Parathyroid adenoma (tissue), 2 donors: ENCODE measurements at regions not wholly inside any gene's neighbourhood (a gene's known extent, or its start where the extent isn't known, plus 50 kb on each side); places are given as distances from the start of the nearest gene placed in this dataset.

ENCODE experiments used
- H2AFZ ChIP-seq: fragments of 300-600 bp; sonication (generic); one replicate; pipeline ENCODE4 v1.7.0; 2017; ENCODE audit warnings: antibody characterized with exemption, mild to moderate bottlenecking
- H3K27ac ChIP-seq: fragments of 300-600 bp; sonication (generic); one replicate; pipeline ENCODE4 v1.7.0; 2017
- H3K27me3 ChIP-seq: fragments of 300-600 bp; sonication (generic); one replicate; pipeline ENCODE4 v1.7.0; 2017; ENCODE audit warnings: low read length; ENCODE audit not compliant: control insufficient read depth, insufficient read depth
- H3K36me3 ChIP-seq: fragments of 300-600 bp; sonication (generic); one replicate; pipeline ENCODE4 v1.7.0; 2017; ENCODE audit warnings: low read length; ENCODE audit not compliant: control insufficient read depth, insufficient read depth
- H3K4me1 ChIP-seq: fragments of 300-600 bp; sonication (generic); one replicate; pipeline ENCODE4 v1.7.0; 2017; ENCODE audit warnings: control low read depth
- H3K4me2 ChIP-seq: fragments of 300-600 bp; sonication (generic); one replicate; pipeline ENCODE4 v1.7.0; 2017; ENCODE audit warnings: low read length
- H3K4me3 ChIP-seq: fragments of 300-600 bp; sonication (generic); one replicate; pipeline ENCODE4 v1.7.0; 2017; ENCODE audit warnings: low read depth, low read length
- H3K79me2 ChIP-seq: fragments of 300-600 bp; sonication (generic); one replicate; pipeline ENCODE4 v1.7.0; 2017; ENCODE audit warnings: control low read depth
- H3K9ac ChIP-seq: fragments of 300-600 bp; sonication (generic); one replicate; pipeline ENCODE4 v1.7.0; 2017; ENCODE audit warnings: mild to moderate bottlenecking
- H3K9me3 ChIP-seq: fragments of 300-600 bp; sonication (generic); one replicate; pipeline ENCODE4 v1.7.0; 2017; ENCODE audit warnings: low read length; ENCODE audit not compliant: control insufficient read depth
- TF ChIP-seq, protein P1 (sequence below): fragments of 300-600 bp; sonication (generic); IDR thresholded peaks from one replicate; pipeline ENCODE4 v1.7.0; 2017; ENCODE audit warnings: antibody characterized with exemption, mild to moderate bottlenecking
- donor health status: primary hyperparathyroidism.

DNA sequence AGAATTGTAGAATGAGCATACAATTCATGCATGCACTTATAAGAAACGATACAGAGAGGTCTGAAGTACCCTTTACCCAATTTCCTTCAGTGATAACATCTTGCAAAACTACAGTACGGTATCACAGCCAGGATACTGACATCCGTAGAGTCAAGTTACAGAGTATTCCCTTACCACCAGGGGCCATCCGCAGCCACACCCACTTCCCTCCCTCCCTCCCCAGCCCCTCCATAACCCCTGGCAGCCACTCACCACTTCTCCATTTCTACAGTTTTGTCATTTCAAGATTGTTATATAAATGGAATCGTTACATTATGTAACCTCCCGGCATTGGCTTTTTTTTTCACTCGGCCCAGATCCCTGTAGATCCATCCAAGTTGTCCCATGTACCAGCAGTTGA, 113.6 kb upstream of the RET start:
- Histone ChIP-seq H3K27me3 (no peaks in the 10 kb centered on the region), H2AFZ (no peak overlapping the region), H3K4me1 (no peaks in the 10 kb centered on the region), H3K4me2 (no peak overlapping the region), H3K79me2 (no peaks in the 10 kb centered on the region), H3K27ac (no peak overlapping the region), H3K9me3 (no peaks in the 10 kb centered on the region), H3K4me3 (no peak overlapping the region), H3K36me3 (no peaks in the 10 kb centered on the region), H3K9ac (no peak overlapping the region)
- TF ChIP-seq, protein P1, sequence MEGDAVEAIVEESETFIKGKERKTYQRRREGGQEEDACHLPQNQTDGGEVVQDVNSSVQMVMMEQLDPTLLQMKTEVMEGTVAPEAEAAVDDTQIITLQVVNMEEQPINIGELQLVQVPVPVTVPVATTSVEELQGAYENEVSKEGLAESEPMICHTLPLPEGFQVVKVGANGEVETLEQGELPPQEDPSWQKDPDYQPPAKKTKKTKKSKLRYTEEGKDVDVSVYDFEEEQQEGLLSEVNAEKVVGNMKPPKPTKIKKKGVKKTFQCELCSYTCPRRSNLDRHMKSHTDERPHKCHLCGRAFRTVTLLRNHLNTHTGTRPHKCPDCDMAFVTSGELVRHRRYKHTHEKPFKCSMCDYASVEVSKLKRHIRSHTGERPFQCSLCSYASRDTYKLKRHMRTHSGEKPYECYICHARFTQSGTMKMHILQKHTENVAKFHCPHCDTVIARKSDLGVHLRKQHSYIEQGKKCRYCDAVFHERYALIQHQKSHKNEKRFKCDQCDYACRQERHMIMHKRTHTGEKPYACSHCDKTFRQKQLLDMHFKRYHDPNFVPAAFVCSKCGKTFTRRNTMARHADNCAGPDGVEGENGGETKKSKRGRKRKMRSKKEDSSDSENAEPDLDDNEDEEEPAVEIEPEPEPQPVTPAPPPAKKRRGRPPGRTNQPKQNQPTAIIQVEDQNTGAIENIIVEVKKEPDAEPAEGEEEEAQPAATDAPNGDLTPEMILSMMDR: no peak

DNA sequence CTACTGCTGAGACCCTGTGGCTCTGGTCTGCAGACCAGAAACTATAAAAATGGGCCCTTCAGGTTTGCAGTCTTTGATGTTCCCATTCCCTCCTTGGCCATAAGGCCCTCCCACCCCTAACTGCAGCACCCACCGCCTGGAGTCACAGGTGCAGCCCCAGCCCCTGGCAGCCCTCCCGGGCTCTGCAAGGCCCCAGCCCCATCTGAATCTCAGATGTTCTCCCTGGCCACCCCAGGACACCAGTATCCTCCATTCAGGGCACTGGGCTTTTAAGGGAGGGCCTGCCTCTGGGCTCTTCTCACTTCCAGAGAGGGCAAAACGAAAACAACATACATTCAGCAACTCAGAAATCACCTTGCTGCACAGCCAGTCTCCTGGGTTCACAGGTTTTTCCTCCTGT, 107.7 kb upstream of the RET start:
- Histone ChIP-seq H3K27me3 (no peaks in the 10 kb centered on the region), H3K4me2 (no peak overlapping the region), H3K4me1 (no peaks in the 10 kb centered on the region), H3K36me3 (no peaks in the 10 kb centered on the region), H3K9ac (no peak overlapping the region), H3K79me2 (no peaks in the 10 kb centered on the region), H3K4me3 (no peak overlapping the region), H3K9me3 (no peaks in the 10 kb centered on the region), H3K27ac (no peak overlapping the region), H2AFZ (no peak overlapping the region)
- TF ChIP-seq, protein P1: no peak

DNA sequence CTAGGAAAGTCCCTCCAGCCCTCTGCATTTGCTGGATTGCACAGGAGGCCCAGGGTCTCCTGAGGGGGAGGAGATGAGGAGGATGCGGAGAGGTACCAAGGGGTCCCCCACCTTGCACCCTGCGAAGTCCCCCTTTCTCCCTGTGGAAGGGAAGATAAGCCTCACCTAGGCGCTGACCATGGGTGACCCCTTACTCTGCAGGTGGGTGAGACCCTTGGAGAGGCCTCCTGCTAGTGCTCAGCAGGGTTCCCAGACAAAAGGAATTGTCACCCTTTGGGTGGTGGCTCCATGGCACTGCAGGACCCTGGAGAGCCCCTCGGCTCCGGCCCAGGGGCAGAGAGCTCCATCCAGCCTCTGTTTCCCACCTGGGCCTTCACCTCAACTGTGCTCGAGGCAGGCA, 107.0 kb upstream of the RET start:
- Histone ChIP-seq H3K79me2 (no peaks in the 10 kb centered on the region), H3K4me3 (no peak overlapping the region), H3K9ac (no peak overlapping the region), H3K27ac (no peak overlapping the region), H3K9me3 (no peaks in the 10 kb centered on the region), H3K4me2 (no peak overlapping the region), H3K27me3 (no peaks in the 10 kb centered on the region), H3K4me1 (no peaks in the 10 kb centered on the region), H3K36me3 (no peaks in the 10 kb centered on the region), H2AFZ (no peak overlapping the region)
- TF ChIP-seq, protein P1: no peak

DNA sequence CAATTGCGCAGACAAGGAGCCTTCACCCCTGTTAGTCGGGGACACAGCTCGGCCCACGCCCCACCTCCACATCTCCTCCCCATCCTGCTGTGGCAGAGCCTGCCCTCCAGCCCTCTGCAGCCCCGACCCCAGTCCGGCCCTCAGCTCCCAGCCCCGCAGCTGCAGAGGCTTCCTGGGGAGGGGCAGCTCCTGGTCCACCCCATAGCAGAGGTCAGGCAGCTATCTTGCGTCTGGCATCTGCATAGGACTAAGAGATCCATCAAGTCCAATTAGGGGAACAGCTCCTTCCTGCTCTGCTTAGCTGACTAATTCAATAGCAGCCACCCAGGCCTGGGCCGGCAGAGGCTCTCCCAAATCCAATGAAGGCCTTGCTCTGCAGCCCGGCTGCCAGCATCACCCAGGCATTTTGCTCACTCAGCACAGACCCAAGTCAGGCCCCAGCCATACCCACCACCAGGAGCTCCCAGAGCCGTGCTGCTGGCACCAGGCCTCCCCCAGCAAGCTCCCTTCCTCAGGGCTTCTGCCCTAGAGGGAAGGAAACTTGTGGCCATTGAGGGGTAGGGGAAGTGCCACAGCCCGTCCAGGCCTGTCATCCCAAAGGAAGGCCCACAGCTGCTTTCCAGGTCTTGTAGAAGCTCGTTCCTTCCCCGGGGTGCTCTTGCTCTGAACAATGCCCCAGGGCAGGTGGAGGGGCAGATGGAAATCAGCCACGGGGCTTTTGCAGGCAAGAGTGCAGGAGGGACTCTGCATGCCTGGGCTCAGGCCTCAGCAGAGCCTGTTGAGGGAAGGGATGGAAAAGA, 106.2 kb upstream of the RET start:
- H3K4me3 ChIP-seq: no peak overlapping the region
- no peak overlapping the region for H3K4me2 ChIP-seq
- no peak overlapping the region for H3K9ac ChIP-seq
- H3K4me1 ChIP-seq: no peaks in the 10 kb centered on the region
- no peaks in the 10 kb centered on the region for H3K9me3 ChIP-seq
- no peaks in the 10 kb centered on the region for H3K36me3 ChIP-seq
- H3K27ac ChIP-seq: no peak overlapping the region
- no peaks in the 10 kb centered on the region for H3K79me2 ChIP-seq
- H3K27me3 ChIP-seq: no peaks in the 10 kb centered on the region
- TF ChIP-seq, protein P1: no peak
- H2AFZ ChIP-seq: no peak overlapping the region

DNA sequence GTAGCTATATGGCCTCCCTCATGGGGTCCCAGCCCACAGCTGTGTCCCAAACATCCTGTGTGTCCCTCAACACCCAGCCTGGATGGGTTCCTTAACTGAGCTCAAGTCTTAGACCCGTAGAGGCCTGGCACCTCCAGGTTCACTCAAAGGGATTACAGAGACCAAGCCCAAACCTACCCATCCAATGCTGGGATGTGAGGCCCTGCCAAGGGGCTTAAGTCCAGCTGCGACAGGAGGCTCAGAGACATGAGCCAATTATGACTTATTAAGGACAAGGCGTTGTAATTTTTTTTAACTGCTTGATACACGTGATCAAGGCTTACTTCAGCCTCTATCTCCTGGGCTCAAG, 105.6 kb upstream of the RET start:
- no peak overlapping the region for H3K9ac ChIP-seq
- H3K9me3 ChIP-seq: no peaks in the 10 kb centered on the region
- H3K4me3 ChIP-seq: no peak overlapping the region
- no peaks in the 10 kb centered on the region for H3K4me1 ChIP-seq
- H3K79me2 ChIP-seq: no peaks in the 10 kb centered on the region
- TF ChIP-seq, protein P1: no peak
- no peak overlapping the region for H2AFZ ChIP-seq
- H3K27me3 ChIP-seq: no peaks in the 10 kb centered on the region
- H3K4me2 ChIP-seq: no peak overlapping the region
- no peak overlapping the region for H3K27ac ChIP-seq
- no peaks in the 10 kb centered on the region for H3K36me3 ChIP-seq
